Calu3 (cell line): ENCODE measurements at regions not wholly inside any gene's neighbourhood (a gene's known extent, or its start where the extent isn't known, plus 50 kb on each side); places are given as distances from the start of the nearest gene placed in this dataset.

Experiments
- BruUV-seq: library from RNA; stranded (reverse); fragments of 400-500 nt; replicated peaks from 2 replicates; lab custom pipeline; 2021; lab: Mats Ljungman, UMichigan
- CTCF ChIA-PET: fragments of 300-600 bp; sonication (Branson Sonifier 250); formaldehyde crosslinking; loops from one replicate; lab custom pipeline; 2022; ENCODE audit warnings: antibody characterized with exemption; lab: Charles Lee
- DNase-seq: peaks from one replicate; pipeline ENCODE4 v3.0.0; 2022
- H3K27ac Mint-ChIP-seq: one replicate; pipeline ENCODE4 v1.8.0; 2022; ENCODE audit warnings: mixed read lengths; ENCODE audit not compliant: unreplicated experiment
- H3K27me3 Mint-ChIP-seq: one replicate; pipeline ENCODE4 v1.8.0; 2022; ENCODE audit warnings: mixed read lengths; ENCODE audit not compliant: unreplicated experiment
- H3K36me3 Mint-ChIP-seq: one replicate; pipeline ENCODE4 v1.8.0; 2022; ENCODE audit warnings: mild to moderate bottlenecking, moderate library complexity, mixed read lengths; ENCODE audit not compliant: insufficient read depth, unreplicated experiment
- H3K4me1 Mint-ChIP-seq: one replicate; pipeline ENCODE4 v1.8.0; 2022; ENCODE audit warnings: mild to moderate bottlenecking, low read depth, mixed read lengths; ENCODE audit not compliant: unreplicated experiment
- H3K4me3 Mint-ChIP-seq: one replicate; pipeline ENCODE4 v1.8.0; 2022; ENCODE audit warnings: mild to moderate bottlenecking, low read depth, moderate library complexity, mixed read lengths; ENCODE audit not compliant: unreplicated experiment
- H3K9me3 Mint-ChIP-seq: one replicate; pipeline ENCODE4 v1.8.0; 2022; ENCODE audit warnings: low read depth, mixed read lengths; ENCODE audit not compliant: unreplicated experiment
- CTCF ChIP-seq: fragments of 200-600 bp; IDR thresholded peaks from one replicate; pipeline ENCODE4 v1.8.0; 2022; ENCODE audit warnings: antibody characterized with exemption; ENCODE audit not compliant: unreplicated experiment
- intact Hi-C: fragments of 100-400 bp; cut with micrococcal nuclease; formaldehyde crosslinking; loops from one replicate; pipeline ENCODE4 v1.10.0; 2022; ENCODE audit not compliant: unreplicated experiment

GRCh38 chr11:15638386-15638787 is 523.7 kb downstream of the INSC start:
- no peaks in the 10 kb centered on the region for H3K36me3 Mint-ChIP-seq
- no peaks in the 10 kb centered on the region for H3K27me3 Mint-ChIP-seq
- H3K27ac Mint-ChIP-seq, result no peak overlapping the region
- no peaks in the 10 kb centered on the region for H3K9me3 Mint-ChIP-seq
- intact Hi-C loops, result no loop called here
- H3K4me3 Mint-ChIP-seq, result no peak overlapping the region
- TF ChIP-seq CTCF, result no peak
- CTCF ChIA-PET, result no interaction called here
- BruUV-seq, result no TSS peak
- no peak for DNase-seq
- peaks cover 29% of the 10 kb centered on the region for H3K4me1 Mint-ChIP-seq

- CTCF ChIA-PET, result no interaction called here
These were observed 525.6 kb downstream of the INSC start for GRCh38 chr11:15640318-15640717.

GRCh38 chr11:15641271-15642045 is 526.7 kb downstream of the INSC start:
- H3K9me3 Mint-ChIP-seq, result no peaks in the 10 kb centered on the region
- H3K36me3 Mint-ChIP-seq, result no peaks in the 10 kb centered on the region
- no peak for DNase-seq
- CTCF ChIA-PET, result interaction anchor here (0.6 to 0.8 kb wide), 3 partner anchors 9 to 532 kb away, joined by 3 read pairs; no protein-coding TSS in a partner anchor
- intact Hi-C loops, result no loop called here
- no peak for TF ChIP-seq CTCF
- H3K4me1 Mint-ChIP-seq, result peaks cover 9% of the 10 kb centered on the region
- no TSS peak for BruUV-seq
- no peak overlapping the region for H3K27ac Mint-ChIP-seq
- H3K4me3 Mint-ChIP-seq, result peak overlapping the region; percentile 46
- H3K27me3 Mint-ChIP-seq, result no peaks in the 10 kb centered on the region

More at GRCh38 chr11:15640318-15640717, 525.6 kb downstream of the INSC start:
- TF ChIP-seq CTCF, result no peak
- DNase-seq, result no peak
- BruUV-seq, result no TSS peak
- no peaks in the 10 kb centered on the region for H3K36me3 Mint-ChIP-seq
- H3K9me3 Mint-ChIP-seq, result no peaks in the 10 kb centered on the region
- intact Hi-C loops, result no loop called here
- H3K27ac Mint-ChIP-seq, result no peak overlapping the region
- peaks cover 17% of the 10 kb centered on the region for H3K4me1 Mint-ChIP-seq
- no peaks in the 10 kb centered on the region for H3K27me3 Mint-ChIP-seq
- no peak overlapping the region for H3K4me3 Mint-ChIP-seq

GRCh38 chr11:15645201-15645600 is 530.5 kb downstream of the INSC start:
- no peaks in the 10 kb centered on the region for H3K27me3 Mint-ChIP-seq
- no peak overlapping the region for H3K27ac Mint-ChIP-seq
- no peak for TF ChIP-seq CTCF
- no TSS peak for BruUV-seq
- H3K9me3 Mint-ChIP-seq, result no peaks in the 10 kb centered on the region
- no peak overlapping the region for H3K4me3 Mint-ChIP-seq
- no peaks in the 10 kb centered on the region for H3K36me3 Mint-ChIP-seq
- no peaks in the 10 kb centered on the region for H3K4me1 Mint-ChIP-seq
- intact Hi-C loops, result loop anchor here (5.0 kb wide), 1 partner anchor 318 kb away; no protein-coding TSS in a partner anchor
- CTCF ChIA-PET, result no interaction called here
- no peak for DNase-seq
